ENCODE measurements at regions not wholly inside any gene's neighbourhood (a gene's known extent, or its start where the extent isn't known, plus 50 kb on each side); places are given as distances from the start of the nearest gene placed in this dataset.

DNA sequence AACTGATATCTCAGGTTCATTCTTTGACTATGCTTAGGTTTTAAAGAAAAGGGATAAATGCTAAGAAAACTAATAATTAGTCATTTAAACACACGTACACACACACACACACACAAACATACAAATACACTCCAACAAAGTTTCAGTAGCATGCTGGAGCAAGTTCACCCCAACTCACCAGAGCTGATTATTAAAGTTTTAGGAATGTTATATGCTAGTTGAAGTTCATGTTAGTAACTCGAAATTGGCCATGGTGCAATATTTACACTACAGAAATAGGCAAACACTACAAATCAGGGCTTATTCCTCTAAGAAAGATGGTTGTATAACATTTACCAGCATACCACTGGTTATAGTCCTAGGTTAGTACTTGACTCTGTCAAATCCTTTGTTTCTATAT lies 384.0 kb upstream of the DIPK2B start:
- TF ChIP-seq, protein P1, sequence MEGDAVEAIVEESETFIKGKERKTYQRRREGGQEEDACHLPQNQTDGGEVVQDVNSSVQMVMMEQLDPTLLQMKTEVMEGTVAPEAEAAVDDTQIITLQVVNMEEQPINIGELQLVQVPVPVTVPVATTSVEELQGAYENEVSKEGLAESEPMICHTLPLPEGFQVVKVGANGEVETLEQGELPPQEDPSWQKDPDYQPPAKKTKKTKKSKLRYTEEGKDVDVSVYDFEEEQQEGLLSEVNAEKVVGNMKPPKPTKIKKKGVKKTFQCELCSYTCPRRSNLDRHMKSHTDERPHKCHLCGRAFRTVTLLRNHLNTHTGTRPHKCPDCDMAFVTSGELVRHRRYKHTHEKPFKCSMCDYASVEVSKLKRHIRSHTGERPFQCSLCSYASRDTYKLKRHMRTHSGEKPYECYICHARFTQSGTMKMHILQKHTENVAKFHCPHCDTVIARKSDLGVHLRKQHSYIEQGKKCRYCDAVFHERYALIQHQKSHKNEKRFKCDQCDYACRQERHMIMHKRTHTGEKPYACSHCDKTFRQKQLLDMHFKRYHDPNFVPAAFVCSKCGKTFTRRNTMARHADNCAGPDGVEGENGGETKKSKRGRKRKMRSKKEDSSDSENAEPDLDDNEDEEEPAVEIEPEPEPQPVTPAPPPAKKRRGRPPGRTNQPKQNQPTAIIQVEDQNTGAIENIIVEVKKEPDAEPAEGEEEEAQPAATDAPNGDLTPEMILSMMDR (optimal IDR thresholded peaks at IDR 0.05 in 1 of 3, IDR thresholded peaks at IDR 0.05 in 1 of 3, conservative IDR thresholded peaks at IDR 0.05 in 1 of 3; ENCODE audit: extremely low read depth in 1 of 3, insufficient read depth in 2 of 3, low read length in 3 of 3) = no peak
- no peak for TF ChIP-seq EZH2 (IDR thresholded peaks at IDR 0.05; ENCODE audit: low read length)
- Histone ChIP-seq H3K9me1 (ENCODE audit: control insufficient read depth, extremely low read depth, insufficient read depth, low read length) (no peaks in the 10 kb centered on the region), H2AFZ (ENCODE audit: control insufficient read depth, low read length) (no peak overlapping the region), H4K20me1 (ENCODE audit: control insufficient read depth, extremely low read depth, insufficient read depth, low read length) (no peaks in the 10 kb centered on the region), H3K36me3 (ENCODE audit: control insufficient read depth in 2 of 2, extremely low read depth in 1 of 2, insufficient read depth in 2 of 2, low read length in 2 of 2) (no peaks in the 10 kb centered on the region), H3K4me1 (ENCODE audit: control insufficient read depth, extremely low read depth, insufficient read depth, low read length) (peaks cover 14% of the 10 kb centered on the region), H3K4me2 (ENCODE audit: control insufficient read depth, extremely low read depth, insufficient read depth, low read depth, low read length) (no peak overlapping the region), H3K27ac (ENCODE audit: control insufficient read depth, insufficient read depth, low read length) (no peak overlapping the region), H3K79me2 (ENCODE audit: control insufficient read depth, insufficient read depth, low read length) (no peaks in the 10 kb centered on the region), H3K4me3 (ENCODE audit: control insufficient read depth in 2 of 3, extremely low read depth in 1 of 3, insufficient read depth in 2 of 3, low read depth in 1 of 3, low read length in 3 of 3) (no peak overlapping the region), H3K9ac (ENCODE audit: control insufficient read depth, extremely low read depth, insufficient read depth, low read length) (no peak overlapping the region), H3K27me3 (ENCODE audit: control insufficient read depth, extremely low read depth, insufficient read depth, low read length) (no peaks in the 10 kb centered on the region), H3K9me3 (ENCODE audit: control insufficient read depth, low read depth, low read length) (no peaks in the 10 kb centered on the region)
- peak; percentile 67 for FAIRE-seq
- dilution Hi-C loops (cut with MboI; ENCODE audit: extremely low pct_ligation_motif_present, low sequenced_read_pairs) = no loop called here
- DNase-seq (ENCODE audit: low read depth, low spot score) = peak; percentile 15

DNA sequence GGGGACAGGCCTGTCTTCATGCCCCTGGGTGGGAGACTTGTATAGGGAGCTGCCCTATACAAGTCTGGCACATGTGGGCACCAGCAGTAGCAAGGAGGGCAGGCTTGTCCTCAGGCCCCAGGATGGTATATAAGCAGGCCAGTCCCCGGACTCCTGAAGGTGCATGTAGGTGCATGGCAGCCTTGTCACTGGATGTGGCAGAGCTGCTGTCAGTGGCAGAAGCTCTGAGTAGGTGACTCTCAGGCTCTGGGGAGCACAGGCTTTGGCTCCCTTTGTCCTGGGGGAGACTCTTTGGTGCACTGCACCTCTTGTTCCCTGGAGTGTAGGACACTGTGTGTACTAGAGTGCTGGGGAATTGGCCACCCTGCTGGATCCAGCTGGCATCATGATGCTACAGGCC lies 376.7 kb upstream of the DIPK2B start:
- H3K9ac ChIP-seq (ENCODE audit: control insufficient read depth, extremely low read depth, insufficient read depth, low read length) = no peak overlapping the region
- H4K20me1 ChIP-seq (ENCODE audit: control insufficient read depth, extremely low read depth, insufficient read depth, low read length) = no peaks in the 10 kb centered on the region
- H3K9me1 ChIP-seq (ENCODE audit: control insufficient read depth, extremely low read depth, insufficient read depth, low read length) = no peaks in the 10 kb centered on the region
- no peaks in the 10 kb centered on the region for H3K79me2 ChIP-seq (ENCODE audit: control insufficient read depth, insufficient read depth, low read length)
- no peak overlapping the region for H3K4me3 ChIP-seq (ENCODE audit: control insufficient read depth in 2 of 3, extremely low read depth in 1 of 3, insufficient read depth in 2 of 3, low read depth in 1 of 3, low read length in 3 of 3)
- peaks cover 2% of the 10 kb centered on the region for H3K4me1 ChIP-seq (ENCODE audit: control insufficient read depth, extremely low read depth, insufficient read depth, low read length)
- H3K36me3 ChIP-seq (ENCODE audit: control insufficient read depth in 2 of 2, extremely low read depth in 1 of 2, insufficient read depth in 2 of 2, low read length in 2 of 2) = no peaks in the 10 kb centered on the region
- H3K9me3 ChIP-seq (ENCODE audit: control insufficient read depth, low read depth, low read length) = no peaks in the 10 kb centered on the region
- no peak for DNase-seq (ENCODE audit: low read depth, low spot score)
- no peaks in the 10 kb centered on the region for H3K27me3 ChIP-seq (ENCODE audit: control insufficient read depth, extremely low read depth, insufficient read depth, low read length)
- no peak overlapping the region for H2AFZ ChIP-seq (ENCODE audit: control insufficient read depth, low read length)
- no peak for FAIRE-seq
- H3K4me2 ChIP-seq (ENCODE audit: control insufficient read depth, extremely low read depth, insufficient read depth, low read depth, low read length) = no peak overlapping the region
- no peak for TF ChIP-seq EZH2 (IDR thresholded peaks at IDR 0.05; ENCODE audit: low read length)
- TF ChIP-seq, protein P1 (optimal IDR thresholded peaks at IDR 0.05 in 1 of 3, IDR thresholded peaks at IDR 0.05 in 1 of 3, conservative IDR thresholded peaks at IDR 0.05 in 1 of 3; ENCODE audit: extremely low read depth in 1 of 3, insufficient read depth in 2 of 3, low read length in 3 of 3) = no peak
- no peak overlapping the region for H3K27ac ChIP-seq (ENCODE audit: control insufficient read depth, insufficient read depth, low read length)
- dilution Hi-C loops (cut with MboI; ENCODE audit: extremely low pct_ligation_motif_present, low sequenced_read_pairs) = no loop called here
